Activated naive CD4-positive, alpha-beta T cell treated with anti-CD3 and anti-CD28 coated beads for 36 hours (primary cell): ENCODE measurements at regions not wholly inside any gene's neighbourhood (a gene's known extent, or its start where the extent isn't known, plus 50 kb on each side); places are given as distances from the start of the nearest gene placed in this dataset.
"Not testable (repeated sequence)": the region's sequence is repeated elsewhere in the genome, so short reads cannot be mapped to it uniquely, and the experiment has no call there.

Experiments
- CTCF ChIA-PET: fragments of 350-600 bp; sonication (Branson Sonifier 250); formaldehyde crosslinking; loops from one replicate; lab custom pipeline; 2021; ENCODE audit warnings: antibody characterized with exemption; lab: Charles Lee
- DNase-seq: peaks from one replicate; pipeline ENCODE4 v3.0.0-alpha.2; 2020
- H3K27ac Mint-ChIP-seq: one replicate; pipeline ENCODE4 v1.8.0; 2021; ENCODE audit warnings: mild to moderate bottlenecking, mixed read lengths
- H3K27me3 Mint-ChIP-seq: one replicate; pipeline ENCODE4 v1.8.0; 2021; ENCODE audit warnings: low read depth, mixed read lengths
- H3K36me3 Mint-ChIP-seq: one replicate; pipeline ENCODE4 v1.8.0; 2021; ENCODE audit warnings: low read depth, mixed read lengths
- H3K4me1 Mint-ChIP-seq: one replicate; pipeline ENCODE4 v1.8.0; 2021; ENCODE audit warnings: low read depth, mixed read lengths
- H3K4me3 Mint-ChIP-seq: one replicate; pipeline ENCODE4 v1.8.0; 2021; ENCODE audit warnings: mild to moderate bottlenecking, moderate library complexity, mixed read lengths
- H3K9me3 Mint-ChIP-seq: one replicate; pipeline ENCODE4 v1.8.0; 2021; ENCODE audit warnings: mixed read lengths
- intact Hi-C: fragments of 100-400 bp; cut with micrococcal nuclease; formaldehyde crosslinking; loops from one replicate; pipeline ENCODE4 v1.15.1; 2023

GRCh38 chr14:87261621-87262020, 731.4 kb downstream of the GALC start:
- Mint-ChIP-seq H3K27ac (no peak overlapping the region), H3K36me3 (no peaks in the 10 kb centered on the region), H3K4me1 (no peaks in the 10 kb centered on the region), H3K27me3 (no peaks in the 10 kb centered on the region), H3K9me3 (peaks cover 10% of the 10 kb centered on the region), H3K4me3 (no peak overlapping the region)
- CTCF ChIA-PET, result no interaction called here
- intact Hi-C loops, result no loop called here
- DNase-seq, result no peak

- H3K4me1 Mint-ChIP-seq, result no peaks in the 10 kb centered on the region
- H3K9me3 Mint-ChIP-seq, result peaks cover 12% of the 10 kb centered on the region
- intact Hi-C loops, result no loop called here
- no peaks in the 10 kb centered on the region for H3K27me3 Mint-ChIP-seq
- no peak for DNase-seq
- CTCF ChIA-PET, result no interaction called here
- H3K36me3 Mint-ChIP-seq, result no peaks in the 10 kb centered on the region
- H3K27ac Mint-ChIP-seq, result no peak overlapping the region
- no peak overlapping the region for H3K4me3 Mint-ChIP-seq
Observed at GRCh38 chr14:87260460-87260859, 732.5 kb downstream of the GALC start.

- Mint-ChIP-seq H3K9me3 (peaks cover 10% of the 10 kb centered on the region), H3K4me1 (no peaks in the 10 kb centered on the region), H3K27ac (no peak overlapping the region), H3K27me3 (no peaks in the 10 kb centered on the region), H3K4me3 (no peak overlapping the region), H3K36me3 (no peaks in the 10 kb centered on the region)
- CTCF ChIA-PET, result no interaction called here
- DNase-seq, result no peak
- intact Hi-C loops, result no loop called here
Observed at GRCh38 chr14:87257421-87257820, 735.6 kb downstream of the GALC start.

GRCh38 chr14:87255058-87255457, 737.9 kb downstream of the GALC start:
- peaks cover 12% of the 10 kb centered on the region for H3K9me3 Mint-ChIP-seq
- H3K27ac Mint-ChIP-seq, result no peak overlapping the region
- no peaks in the 10 kb centered on the region for H3K27me3 Mint-ChIP-seq
- no peak for DNase-seq
- no peaks in the 10 kb centered on the region for H3K4me1 Mint-ChIP-seq
- CTCF ChIA-PET, result no interaction called here
- intact Hi-C loops, result no loop called here
- H3K36me3 Mint-ChIP-seq, result no peaks in the 10 kb centered on the region
- H3K4me3 Mint-ChIP-seq, result no peak overlapping the region

GRCh38 chr14:87254331-87254874, 738.6 kb downstream of the GALC start:
- Mint-ChIP-seq H3K4me3 (no peak overlapping the region), H3K27me3 (no peaks in the 10 kb centered on the region)
- intact Hi-C loops, result no loop called here

GRCh38 chr14:87253791-87254190, 739.2 kb downstream of the GALC start:
- H3K36me3 Mint-ChIP-seq, H3K4me3 Mint-ChIP-seq, H3K9me3 Mint-ChIP-seq, H3K27ac Mint-ChIP-seq, CTCF ChIA-PET, DNase-seq, H3K27me3 Mint-ChIP-seq, H3K4me1 Mint-ChIP-seq, intact Hi-C loops: not testable (repeated sequence)

More at GRCh38 chr14:87254331-87254874, 738.6 kb downstream of the GALC start:
- no peaks in the 10 kb centered on the region for H3K36me3 Mint-ChIP-seq
- no peaks in the 10 kb centered on the region for H3K4me1 Mint-ChIP-seq
- no peak overlapping the region for H3K27ac Mint-ChIP-seq
- peaks cover 12% of the 10 kb centered on the region for H3K9me3 Mint-ChIP-seq
- CTCF ChIA-PET, result no interaction called here
- DNase-seq, result no peak

GRCh38 chr14:87252103-87252502, 740.9 kb downstream of the GALC start:
- DNase-seq, result no peak
- CTCF ChIA-PET, result no interaction called here

GRCh38 chr14:87251011-87251410, 742.0 kb downstream of the GALC start:
- CTCF ChIA-PET, result no interaction called here
- intact Hi-C loops, result no loop called here
- H3K36me3 Mint-ChIP-seq, result no peaks in the 10 kb centered on the region
- no peak overlapping the region for H3K4me3 Mint-ChIP-seq
- H3K27ac Mint-ChIP-seq, result no peak overlapping the region
- H3K4me1 Mint-ChIP-seq, result no peaks in the 10 kb centered on the region
- H3K9me3 Mint-ChIP-seq, result peaks cover 3% of the 10 kb centered on the region
- no peaks in the 10 kb centered on the region for H3K27me3 Mint-ChIP-seq
- DNase-seq, result no peak

More at GRCh38 chr14:87252103-87252502, 740.9 kb downstream of the GALC start:
- intact Hi-C loops, result no loop called here
- Mint-ChIP-seq H3K9me3 (peaks cover 9% of the 10 kb centered on the region), H3K27me3 (no peaks in the 10 kb centered on the region), H3K36me3 (no peaks in the 10 kb centered on the region), H3K27ac (no peak overlapping the region), H3K4me1 (no peaks in the 10 kb centered on the region), H3K4me3 (no peak overlapping the region)

GRCh38 chr14:87241018-87241768, 751.8 kb downstream of the GALC start:
- Mint-ChIP-seq H3K36me3 (no peaks in the 10 kb centered on the region), H3K4me3 (no peak overlapping the region), H3K27me3 (no peaks in the 10 kb centered on the region), H3K9me3 (peaks cover 2% of the 10 kb centered on the region), H3K27ac (no peak overlapping the region), H3K4me1 (no peaks in the 10 kb centered on the region)
- no peak for DNase-seq
- CTCF ChIA-PET, result no interaction called here
- intact Hi-C loops, result no loop called here

GRCh38 chr14:87240319-87240718, 752.7 kb downstream of the GALC start:
- H3K4me3 Mint-ChIP-seq, H3K27ac Mint-ChIP-seq, H3K27me3 Mint-ChIP-seq, intact Hi-C loops, CTCF ChIA-PET, H3K9me3 Mint-ChIP-seq, DNase-seq, H3K4me1 Mint-ChIP-seq, H3K36me3 Mint-ChIP-seq: not testable (repeated sequence)

GRCh38 chr14:87233806-87234384, 759.1 kb downstream of the GALC start:
- Mint-ChIP-seq H3K27me3 (no peaks in the 10 kb centered on the region), H3K36me3 (no peaks in the 10 kb centered on the region), H3K4me3 (no peak overlapping the region), H3K27ac (no peak overlapping the region), H3K9me3 (peaks cover 8% of the 10 kb centered on the region), H3K4me1 (no peaks in the 10 kb centered on the region)
- DNase-seq, result no peak
- intact Hi-C loops, result no loop called here
- CTCF ChIA-PET, result no interaction called here

- H3K27me3 Mint-ChIP-seq, result no peaks in the 10 kb centered on the region
- intact Hi-C loops, result no loop called here
- CTCF ChIA-PET, result no interaction called here
- no peak for DNase-seq
- peaks cover 6% of the 10 kb centered on the region for H3K9me3 Mint-ChIP-seq
- H3K36me3 Mint-ChIP-seq, result no peaks in the 10 kb centered on the region
- no peak overlapping the region for H3K4me3 Mint-ChIP-seq
- H3K4me1 Mint-ChIP-seq, result no peaks in the 10 kb centered on the region
- no peak overlapping the region for H3K27ac Mint-ChIP-seq
Observed at GRCh38 chr14:87233266-87233665, 759.7 kb downstream of the GALC start.
